RWPE1 (cell line): ENCODE measurements at regions not wholly inside any gene's neighbourhood (a gene's known extent, or its start where the extent isn't known, plus 50 kb on each side); places are given as distances from the start of the nearest gene placed in this dataset.

Experiments
- CTCF ChIA-PET: fragments of 350-600 bp; sonication (Branson Sonifier 250); formaldehyde crosslinking; extraction: SDS; loops from one replicate; lab custom pipeline; 2021; lab: Yijun Ruan, JAX
- POLR2A ChIA-PET: fragments of 400-600 bp; formaldehyde crosslinking; extraction: SDS; loops from one replicate; lab custom pipeline; 2020; ENCODE audit warnings: antibody characterized with exemption; ENCODE audit not compliant: low non-redundant PET; lab: Yijun Ruan, JAX
- DNase-seq: peaks from one replicate; pipeline ENCODE4 v3.0.0; 2012; ENCODE audit warnings: low spot score
- H3K27ac ChIP-seq: fragments of 450-650 bp; 2 replicates; pipeline ENCODE4 v1.5.1; 2017
- TF ChIP-seq, protein P1 (sequence below): fragments of 450-650 bp; conservative IDR thresholded peaks from 2 replicates; pipeline ENCODE4 v1.5.1; 2017; ENCODE audit warnings: low read depth, mild to moderate bottlenecking

DNA sequence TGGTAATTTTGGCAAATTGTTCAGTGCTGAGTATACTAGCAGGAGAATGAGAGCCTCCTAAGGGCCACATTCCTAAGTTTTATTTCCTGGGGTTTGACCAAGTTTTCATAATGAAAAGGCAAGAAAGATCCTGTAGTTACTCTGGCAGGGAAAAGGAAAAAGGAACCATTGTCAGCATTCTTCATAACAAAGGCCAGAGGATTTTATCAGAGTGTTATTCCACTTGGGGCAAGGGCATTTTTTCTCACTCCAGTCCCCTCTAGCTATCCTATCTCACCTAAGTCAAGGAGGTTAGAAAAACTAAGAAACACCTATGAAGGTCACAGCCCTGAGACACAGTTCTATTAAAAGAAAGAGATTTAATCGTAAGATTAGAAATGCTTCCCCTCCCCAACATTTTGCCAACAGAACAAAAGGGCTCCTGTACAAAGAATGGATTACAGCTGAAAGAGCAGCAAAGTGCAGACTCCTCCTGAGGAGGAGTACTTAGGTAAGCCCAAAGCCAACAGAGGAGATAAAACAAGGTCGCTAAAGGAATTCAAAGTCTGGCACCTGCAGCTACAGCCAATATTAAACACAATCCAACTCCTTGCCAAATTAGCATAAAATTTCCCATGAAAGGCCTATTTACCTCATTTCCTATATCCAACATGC, 162.4 kb downstream of the GALC start:
- no peak for DNase-seq
- TF ChIP-seq, protein P1, sequence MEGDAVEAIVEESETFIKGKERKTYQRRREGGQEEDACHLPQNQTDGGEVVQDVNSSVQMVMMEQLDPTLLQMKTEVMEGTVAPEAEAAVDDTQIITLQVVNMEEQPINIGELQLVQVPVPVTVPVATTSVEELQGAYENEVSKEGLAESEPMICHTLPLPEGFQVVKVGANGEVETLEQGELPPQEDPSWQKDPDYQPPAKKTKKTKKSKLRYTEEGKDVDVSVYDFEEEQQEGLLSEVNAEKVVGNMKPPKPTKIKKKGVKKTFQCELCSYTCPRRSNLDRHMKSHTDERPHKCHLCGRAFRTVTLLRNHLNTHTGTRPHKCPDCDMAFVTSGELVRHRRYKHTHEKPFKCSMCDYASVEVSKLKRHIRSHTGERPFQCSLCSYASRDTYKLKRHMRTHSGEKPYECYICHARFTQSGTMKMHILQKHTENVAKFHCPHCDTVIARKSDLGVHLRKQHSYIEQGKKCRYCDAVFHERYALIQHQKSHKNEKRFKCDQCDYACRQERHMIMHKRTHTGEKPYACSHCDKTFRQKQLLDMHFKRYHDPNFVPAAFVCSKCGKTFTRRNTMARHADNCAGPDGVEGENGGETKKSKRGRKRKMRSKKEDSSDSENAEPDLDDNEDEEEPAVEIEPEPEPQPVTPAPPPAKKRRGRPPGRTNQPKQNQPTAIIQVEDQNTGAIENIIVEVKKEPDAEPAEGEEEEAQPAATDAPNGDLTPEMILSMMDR, result no peak
- H3K27ac ChIP-seq, result no peak overlapping the region
- POLR2A ChIA-PET, result no interaction called here
- CTCF ChIA-PET, result no interaction called here

DNA sequence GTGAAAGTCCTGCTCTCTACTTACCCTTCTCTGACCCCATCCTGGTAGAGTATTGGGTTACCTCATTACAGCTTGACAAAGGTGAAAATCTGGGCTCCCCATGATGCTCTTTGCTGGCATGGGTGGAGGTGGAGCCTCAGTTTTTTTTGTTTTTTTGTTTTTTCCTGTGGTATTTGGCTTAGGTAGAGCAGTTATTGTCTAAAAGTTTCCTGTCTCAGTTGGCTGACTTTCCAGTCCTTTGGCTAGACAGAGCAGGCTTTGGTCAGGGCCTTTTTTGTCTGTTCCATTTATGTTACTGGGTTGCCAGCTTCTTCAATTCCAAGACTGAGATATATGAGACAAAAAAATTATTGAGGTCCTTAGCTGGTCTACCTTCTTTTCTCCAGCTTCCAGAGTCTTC, 163.4 kb downstream of the GALC start:
- TF ChIP-seq, protein P1, result no peak
- no peak overlapping the region for H3K27ac ChIP-seq
- POLR2A ChIA-PET, result no interaction called here
- no peak for DNase-seq
- CTCF ChIA-PET, result no interaction called here

DNA sequence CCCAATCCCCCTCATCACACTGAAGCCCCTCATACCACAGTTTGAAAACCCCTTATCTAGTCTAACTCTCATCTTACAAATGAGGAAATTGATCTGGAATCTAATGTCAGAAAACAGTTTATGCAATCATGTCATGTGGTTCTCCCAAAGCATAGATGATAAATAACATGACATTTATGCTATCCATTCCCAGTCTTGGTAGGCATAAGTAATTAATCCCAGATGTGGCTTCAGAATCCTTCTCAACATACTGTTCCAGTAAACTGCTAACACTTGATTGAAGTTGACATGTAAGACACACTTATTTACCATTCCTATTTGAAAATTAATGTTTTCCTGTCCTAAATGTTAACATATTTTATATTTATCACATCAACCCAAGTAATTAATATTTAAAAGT, 168.7 kb downstream of the GALC start:
- POLR2A ChIA-PET, result no interaction called here
- no peak overlapping the region for H3K27ac ChIP-seq
- no peak for DNase-seq
- TF ChIP-seq, protein P1, result no peak
- CTCF ChIA-PET, result no interaction called here

DNA sequence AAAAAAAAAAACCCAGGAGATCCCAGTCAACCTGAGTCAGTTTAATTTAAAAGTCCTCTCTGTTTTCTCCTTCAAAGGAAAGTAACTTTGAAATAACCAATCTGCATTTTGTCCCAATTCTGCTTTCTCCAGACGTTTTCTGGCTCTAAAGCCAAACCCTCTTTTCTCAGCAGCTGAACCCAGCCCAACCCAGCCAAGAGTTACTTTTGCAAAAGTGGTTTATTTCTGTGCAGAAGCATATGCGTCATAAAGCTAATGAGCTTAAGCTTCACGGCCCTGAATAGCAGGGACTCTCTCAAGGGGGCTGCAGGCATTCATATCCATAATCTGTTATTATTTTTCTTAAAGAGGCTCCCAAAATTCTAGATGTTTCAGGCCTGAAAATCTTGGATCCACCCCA, 176.6 kb downstream of the GALC start:
- H3K27ac ChIP-seq, result no peak overlapping the region
- TF ChIP-seq, protein P1, result no peak
- POLR2A ChIA-PET, result no interaction called here
- DNase-seq, result no peak
- CTCF ChIA-PET, result interaction anchor here (0.6 kb wide), 1 partner anchor 22 kb away, joined by 3 read pairs; no protein-coding TSS in a partner anchor

DNA sequence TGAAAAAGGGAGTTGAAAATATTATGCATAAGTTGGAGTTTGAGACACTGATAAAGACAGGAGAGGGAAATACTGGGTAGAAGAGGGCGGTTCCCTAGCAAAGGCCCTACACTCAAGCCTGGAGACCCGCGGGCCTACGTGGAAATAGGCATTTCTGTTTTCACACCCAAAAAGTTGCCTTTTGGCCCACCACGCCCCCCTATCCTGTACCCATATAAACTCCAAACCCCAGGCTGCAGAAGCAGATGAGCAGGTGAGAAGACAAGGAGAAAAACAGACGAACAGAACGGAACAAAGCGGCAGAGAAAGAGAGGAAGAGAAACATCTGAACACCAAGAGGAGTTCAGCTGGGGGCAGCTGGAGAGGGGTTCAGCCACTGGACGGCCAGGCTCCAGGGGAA, 177.9 kb downstream of the GALC start:
- CTCF ChIA-PET, result no interaction called here
- POLR2A ChIA-PET, result no interaction called here
- no peak for DNase-seq
- TF ChIP-seq, protein P1, result no peak
- no peak overlapping the region for H3K27ac ChIP-seq

DNA sequence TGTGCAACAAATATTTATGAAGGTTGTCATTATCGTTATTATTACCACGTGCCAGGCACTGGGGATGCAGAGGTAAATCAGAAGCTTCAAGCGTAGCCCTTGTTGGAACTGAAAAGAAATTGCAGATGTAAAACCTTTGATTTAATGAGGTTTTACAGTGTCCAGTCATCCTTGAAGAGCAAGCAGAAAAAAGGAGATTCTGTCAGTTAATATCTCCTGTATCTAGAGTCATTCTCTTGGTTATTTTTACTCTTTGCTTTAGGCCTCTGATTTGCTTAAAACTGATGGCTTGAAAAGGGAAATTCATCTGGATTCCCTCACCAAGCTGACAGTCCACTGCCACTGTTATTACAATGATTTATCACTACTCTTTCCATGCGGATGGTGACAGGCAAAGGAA, 179.3 kb downstream of the GALC start:
- ChIA-PET CTCF (no interaction called here), POLR2A (no interaction called here)
- DNase-seq, result no peak
- H3K27ac ChIP-seq, result no peak overlapping the region
- TF ChIP-seq, protein P1, result no peak

DNA sequence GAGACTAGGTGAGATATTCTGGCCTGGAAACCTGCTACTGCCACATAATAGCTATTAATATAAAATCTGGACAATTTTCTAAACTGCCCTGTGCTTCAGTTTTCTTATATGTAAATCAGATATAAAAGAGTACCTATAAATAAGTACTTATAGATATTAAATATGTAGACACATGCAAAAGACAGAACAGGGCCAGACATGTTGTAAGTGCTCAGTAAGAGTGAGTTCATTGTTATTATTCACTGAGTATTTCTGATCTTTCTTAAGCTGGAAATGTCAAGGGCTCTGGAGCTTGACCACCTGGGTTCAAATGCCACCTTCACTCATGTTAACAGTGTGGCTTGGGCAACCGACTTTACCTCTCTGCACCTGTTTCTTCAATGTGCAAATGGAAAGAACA, 179.8 kb downstream of the GALC start:
- ChIA-PET POLR2A (no interaction called here), CTCF (no interaction called here)
- DNase-seq, result no peak
- TF ChIP-seq, protein P1, result no peak
- H3K27ac ChIP-seq, result no peak overlapping the region
